Urothelium cell line (cell line): ENCODE measurements at regions not wholly inside any gene's neighbourhood (a gene's known extent, or its start where the extent isn't known, plus 50 kb on each side); places are given as distances from the start of the nearest gene placed in this dataset.
A peak's percentile ranks its signal among the peaks of the same experiment; 100 is the strongest.

Source experiments
- DNase-seq: peaks from one replicate; pipeline ENCODE4 v3.0.0; 2011; ENCODE audit warnings: low spot score, mixed read lengths
- FAIRE-seq: peaks from 2 replicates; lab custom pipeline; 2011; peaks lifted over from hg19 to GRCh38; lab: Jason Lieb, UNC

GRCh38 chr4:54152846-54153600 lies 53.1 kb downstream of the GSX2 start:
- DNase-seq (peak; percentile 71), FAIRE-seq (peak; percentile 27)

- no peak for FAIRE-seq
- no peak for DNase-seq
Measured at GRCh38 chr4:54155936-54156335, 56.0 kb downstream of the GSX2 start.

- FAIRE-seq (no peak), DNase-seq (no peak)
Measured at GRCh38 chr4:54157606-54158005, 57.6 kb downstream of the GSX2 start.

GRCh38 chr4:54159543-54159942 lies 59.6 kb downstream of the GSX2 start:
- FAIRE-seq (no peak), DNase-seq (no peak)

- DNase-seq (no peak), FAIRE-seq (peak; percentile 48)
Measured at GRCh38 chr4:54165011-54165410, 64.1 kb upstream of the PDGFRA start.

GRCh38 chr4:54165438-54165837 lies 63.7 kb upstream of the PDGFRA start:
- FAIRE-seq (peak; percentile 79), DNase-seq (peak; percentile 85)

GRCh38 chr4:54167508-54167907 lies 61.6 kb upstream of the PDGFRA start:
- FAIRE-seq (no peak), DNase-seq (no peak)

GRCh38 chr4:54169176-54169575 lies 59.9 kb upstream of the PDGFRA start:
- DNase-seq (no peak), FAIRE-seq (no peak)

- FAIRE-seq: no peak
- no peak for DNase-seq
Measured at GRCh38 chr4:54172156-54172555, 56.9 kb upstream of the PDGFRA start.

GRCh38 chr4:54173281-54173912 lies 55.7 kb upstream of the PDGFRA start:
- DNase-seq (no peak), FAIRE-seq (peak; percentile 67)

- FAIRE-seq (no peak), DNase-seq (no peak)
Measured at GRCh38 chr4:54176202-54176601, 52.9 kb upstream of the PDGFRA start.
